ENCODE measurements at regions not wholly inside any gene's neighbourhood (a gene's known extent, or its start where the extent isn't known, plus 50 kb on each side); places are given as distances from the start of the nearest gene placed in this dataset.

- TF ChIP-seq CTCF (IDR thresholded peaks at IDR 0.05; ENCODE audit: insufficient read depth, low read length) (no peak), REST (IDR thresholded peaks at IDR 0.05; ENCODE audit: insufficient replicate concordance, low read depth) (no peak), POLR2AphosphoS5 (IDR thresholded peaks at IDR 0.05; ENCODE audit: low read depth) (no peak), GABPA (IDR thresholded peaks at IDR 0.05; ENCODE audit: low read depth) (no peak), SPI1 (IDR thresholded peaks at IDR 0.05; ENCODE audit: borderline replicate concordance, low read depth) (no peak)
Measured at GRCh38 chr7:92924800-92925199, 88.4 kb upstream of the CDK6 start.

All from HL-60 (cell line).